K562 (cell line): ENCODE measurements at regions not wholly inside any gene's neighbourhood (a gene's known extent, or its start where the extent isn't known, plus 50 kb on each side); places are given as distances from the start of the nearest gene placed in this dataset.

ENCODE experiments used
- ATAC-seq: fragments of 200-7000 bp; cut with Tn5 transposase; 3 replicates; pipeline ENCODE4 v1.9.1; 2020; ENCODE audit warnings: moderate library complexity
- BruUV-seq: library from RNA; stranded (reverse); fragments of 400-500 nt; replicated peaks from 2 replicates; lab custom pipeline; 2021; lab: Mats Ljungman, UMichigan
- CTCF ChIA-PET: fragments of 300-600 bp; formaldehyde crosslinking; extraction: SDS; loops from one replicate; lab custom pipeline; 2021; ENCODE audit warnings: low intra/inter-chr PET ratio; lab: Yijun Ruan, JAX
- POLR2A ChIA-PET: fragments of 300-600, 350-650 bp; sonication (Branson Sonifier 250); formaldehyde crosslinking; extraction: SDS; loops from one replicate; lab custom pipeline; 2021; ENCODE audit warnings: antibody characterized with exemption, inconsistent platforms; lab: Yijun Ruan, JAX
- DNase-seq, 4 experiments: peaks; one replicate each; pipeline versions ENCODE4 v3.0.0 to v3.0.0-alpha.2; 2011 to 2018; ENCODE audit warnings: low spot score in 3 of 4, mixed read lengths in 3 of 4; ENCODE audit errors: extremely low read depth in 1 of 4
- FAIRE-seq: peaks from 2 replicates; lab custom pipeline; 2011; peaks lifted over from hg19 to GRCh38; lab: Jason Lieb, UNC
- H2AFZ ChIP-seq: 2 replicates; pipeline ENCODE4 v1.6.0; 2011; ENCODE audit warnings: low read depth, low read length, control low read depth, inconsistent platforms
- H3K27ac ChIP-seq: fragments of 200-600 bp; 3 replicates; pipeline ENCODE4 v1.8.0; 2011; ENCODE audit warnings: low read depth, mild to moderate bottlenecking, control low read depth, inconsistent platforms, low read length, moderate library complexity, mixed read lengths; ENCODE audit errors: extremely low read depth
- H3K27me3 ChIP-seq, 2 experiments: fragments of 300-600 bp in 1 of 2; 2 replicates in 1 of 2; 3 replicates in 1 of 2; pipeline versions ENCODE4 v1.6.0 to v1.8.0; 2011; ENCODE audit warnings: inconsistent platforms in 2 of 2, low read length in 2 of 2, mild to moderate bottlenecking in 1 of 2, mixed read lengths in 1 of 2, moderate library complexity in 1 of 2; ENCODE audit not compliant: control insufficient read depth in 2 of 2, insufficient read depth in 2 of 2
- H3K36me3 ChIP-seq: fragments of 300-600 bp; 3 replicates; pipeline ENCODE4 v1.8.0; 2011; ENCODE audit warnings: mild to moderate bottlenecking, low read length, inconsistent platforms; ENCODE audit not compliant: control insufficient read depth, insufficient read depth
- H3K4me1 ChIP-seq, 2 experiments: fragments of 200-600 bp in 1 of 2; replicated peaks in 1 of 2; 2 replicates in 1 of 2; 3 replicates in 1 of 2; pipeline versions ENCODE4 v1.5.1 to v1.8.0; 2011; ENCODE audit warnings: inconsistent platforms in 2 of 2, low read length in 2 of 2, mild to moderate bottlenecking in 1 of 2, mixed read lengths in 1 of 2, moderate library complexity in 1 of 2; ENCODE audit not compliant: control insufficient read depth in 2 of 2, insufficient read depth in 2 of 2
- H3K4me2 ChIP-seq: 2 replicates; pipeline ENCODE4 v1.6.1; 2011; ENCODE audit warnings: low read length, control low read depth, inconsistent platforms, mixed read lengths; ENCODE audit not compliant: insufficient read depth
- H3K4me3 ChIP-seq: fragments of 200-600 bp; sonication (generic), shearing (Covaris generic); 2 replicates; pipeline ENCODE4 v1.5.1; 2016; ENCODE audit warnings: control low read depth, inconsistent platforms
- H3K79me2 ChIP-seq: fragments of 200-600 bp; 3 replicates; pipeline ENCODE4 v1.8.0; 2011; ENCODE audit warnings: low read length, inconsistent platforms; ENCODE audit not compliant: control insufficient read depth, insufficient read depth
- H3K9ac ChIP-seq, 2 experiments: 2 replicates each; pipeline versions ENCODE4 v1.6.0 to v1.6.1; 2011; ENCODE audit warnings: low read depth in 2 of 2, low read length in 2 of 2, control low read depth in 1 of 2, inconsistent platforms in 1 of 2, mild to moderate bottlenecking in 1 of 2, mixed read lengths in 1 of 2; ENCODE audit not compliant: insufficient read depth in 1 of 2
- H3K9me1 ChIP-seq: one replicate; pipeline ENCODE4 v1.6.0; 2011; ENCODE audit warnings: inconsistent platforms, mild to moderate bottlenecking, low read length, moderate library complexity; ENCODE audit not compliant: control insufficient read depth, insufficient read depth
- H3K9me3 ChIP-seq: replicated peaks from 2 replicates; pipeline ENCODE4 v1.5.1; 2011; ENCODE audit warnings: low read depth, low read length, inconsistent platforms; ENCODE audit not compliant: control insufficient read depth, insufficient read depth
- H4K20me1 ChIP-seq: replicated peaks from 2 replicates; pipeline ENCODE4 v1.6.1; 2011; ENCODE audit warnings: low read length, inconsistent platforms, mixed read lengths; ENCODE audit not compliant: control insufficient read depth, insufficient read depth
- ARID1B ChIP-seq: fragments of 450-650 bp; IDR thresholded peaks from 2 replicates; pipeline ENCODE4 v1.6.1; 2016; ENCODE audit warnings: antibody characterized with exemption, mild to moderate bottlenecking, inconsistent platforms
- ATF7 ChIP-seq: fragments of 450-650 bp; IDR thresholded peaks from 2 replicates; pipeline ENCODE4 v1.7.1; 2014; ENCODE audit warnings: mild to moderate bottlenecking, moderate library complexity
- CREM ChIP-seq: IDR thresholded peaks from 2 replicates; pipeline ENCODE4 v1.6.1; 2014; ENCODE audit warnings: antibody characterized with exemption, low read depth
- DPF2 ChIP-seq: fragments of 450-650 bp; IDR thresholded peaks from 2 replicates; pipeline ENCODE4 v1.6.1; 2016
- E4F1 ChIP-seq: fragments of 250-450 bp; sonication (Bioruptor Pico); IDR thresholded peaks from 2 replicates; pipeline ENCODE4 v1.5.0; 2021; ENCODE audit warnings: mild to moderate bottlenecking, borderline replicate concordance
- GMEB1 ChIP-seq: fragments of 250-450 bp; sonication (Bioruptor Pico); IDR thresholded peaks from 2 replicates; pipeline ENCODE4 v1.4.0; 2020; ENCODE audit warnings: mild to moderate bottlenecking
- MYNN ChIP-seq, 2 experiments: sonication (generic); formaldehyde crosslinking in 1 of 2; IDR thresholded peaks; 2 replicates each; pipeline versions ENCODE4 v1.5.0 to v1.6.1; 2016 to 2020; ENCODE audit warnings: antibody characterized with exemption in 1 of 2, missing genetic modification reagents in 1 of 2
- RERE ChIP-seq: sonication (generic); formaldehyde crosslinking; IDR thresholded peaks from 2 replicates; pipeline ENCODE4 v1.8.0; 2023; ENCODE audit warnings: missing genetic modification reagents, mild to moderate bottlenecking, borderline replicate concordance
- ZBTB33 ChIP-seq: sonication (generic); formaldehyde crosslinking; IDR thresholded peaks from 2 replicates; pipeline ENCODE4 v1.8.1; 2023; ENCODE audit warnings: mild to moderate bottlenecking, missing genetic modification reagents
- ZNF644 ChIP-seq: fragments of 200-800 bp; sonication (Bioruptor generic); IDR thresholded peaks from 2 replicates; pipeline ENCODE4 v1.6.1; 2016; ENCODE audit warnings: low read depth, missing genetic modification characterization, missing compliant biosample characterization
- WGBS: fragments of 100-300 bp; shearing (Covaris generic); methylation state at CpG from one replicate; pipeline ENCODE4 v1.1.6; 2016; ENCODE audit warnings: low coverage, mixed read lengths; ENCODE audit not compliant: insufficient coverage; ENCODE audit errors: missing lambda C conversion rate; 5-methylcytosine and 5-hydroxymethylcytosine counted together
- in situ Hi-C: fragments of 300-500 bp; cut with MboI; formaldehyde crosslinking; loops from 4 replicates; pipeline ENCODE4 v1.15.0; 2018; ENCODE audit warnings: inconsistent platforms, mixed read lengths
- intact Hi-C: fragments of 100-400 bp; cut with micrococcal nuclease; formaldehyde crosslinking; loops from 2 replicates; pipeline ENCODE4 v1.14.2; 2022

- WGBS = 0% methylated on average over 2 of the region's 2 CpGs
- POLR2A ChIA-PET = no interaction called here
- in situ Hi-C loops = no loop called here
Measured at GRCh38 chr20:6533351-6533750, 234.1 kb upstream of the BMP2 start.

More at GRCh38 chr20:6533351-6533750, 234.1 kb upstream of the BMP2 start:
- TF ChIP-seq CREM (no peak), GMEB1 (CRISPR knock-in tag) (no peak), DPF2 (no peak), E4F1 (CRISPR knock-in tag) (no peak), ARID1B (no peak), ZNF644 (tag) (no peak), MYNN (IDR thresholded peaks at IDR 0.05) (no peak), MYNN (CRISPR knock-in tag; IDR thresholded peaks at IDR 0.05) (no peak), RERE (CRISPR knock-in tag) (no peak), ATF7 (no peak), ZBTB33 (CRISPR knock-in tag) (no peak)
- intact Hi-C loops = no loop called here
- Histone ChIP-seq H3K4me3 (no peak overlapping the region), H3K79me2 (no peaks in the 10 kb centered on the region), H3K4me2 (no peak overlapping the region), H3K4me1 (no peaks in the 10 kb centered on the region), H4K20me1 (no peaks in the 10 kb centered on the region), H3K9me3 (no peaks in the 10 kb centered on the region), H2AFZ (no peak overlapping the region), H3K27ac (no peak overlapping the region), H3K9me1 (no peaks in the 10 kb centered on the region), H3K36me3 (no peaks in the 10 kb centered on the region), H3K27me3 (no peaks in the 10 kb centered on the region), H3K9ac (no peak overlapping the region)
- DNase-seq (no peak), FAIRE-seq (no peak), ATAC-seq (no peak)
- CTCF ChIA-PET = interaction anchor here (0.5 kb wide), 1 partner anchor 392 kb away, joined by 3 read pairs; no protein-coding TSS in a partner anchor
- BruUV-seq = no TSS peak
